K562 (cell line): ENCODE measurements at regions not wholly inside any gene's neighbourhood (a gene's known extent, or its start where the extent isn't known, plus 50 kb on each side); places are given as distances from the start of the nearest gene placed in this dataset.
A peak's percentile ranks its signal among the peaks of the same experiment; 100 is the strongest.

Experiments used
- BCLAF1 ChIP-seq, 2 experiments: fragments of 450-650 bp in 1 of 2; IDR thresholded peaks; 2 replicates each; pipeline ENCODE4 v1.6.1; 2011 to 2017; ENCODE audit warnings: low read depth in 2 of 2, antibody characterized with exemption in 1 of 2, borderline replicate concordance in 1 of 2, low read length in 1 of 2, mild to moderate bottlenecking in 1 of 2, mixed read lengths in 1 of 2; ENCODE audit not compliant: control insufficient read depth in 1 of 2
- BDP1 ChIP-seq: IDR thresholded peaks from 3 replicates; pipeline ENCODE4 v1.6.1; 2011; ENCODE audit not compliant: insufficient read length, insufficient read depth
- LEF1 ChIP-seq: fragments of 450-650 bp; IDR thresholded peaks from 2 replicates; pipeline ENCODE4 v1.6.1; 2016; ENCODE audit warnings: mild to moderate bottlenecking
- MAFK ChIP-seq: IDR thresholded peaks from 2 replicates; pipeline ENCODE4 v1.6.1; 2011; ENCODE audit warnings: low read length, improper control_type of control experiment
- MAX ChIP-seq: sonication (generic); formaldehyde crosslinking; IDR thresholded peaks from 2 replicates; pipeline ENCODE4 v1.9.0; 2022; ENCODE audit warnings: mild to moderate bottlenecking, missing genetic modification reagents
- MLLT1 ChIP-seq, 2 experiments: fragments of 450-650 bp; IDR thresholded peaks; 2 replicates each; pipeline ENCODE4 v1.6.1; 2016
- MYC ChIP-seq, 2 experiments: fragments of 250-450 bp in 1 of 2; sonication (Bioruptor Pico) in 1 of 2; IDR thresholded peaks; 2 replicates each; pipeline versions ENCODE4 v1.5.1 to v1.6.1; 2012 to 2021; ENCODE audit warnings: low read depth in 2 of 2, borderline replicate concordance in 1 of 2, improper control_type of control experiment in 1 of 2, low read length in 1 of 2, mild to moderate bottlenecking in 1 of 2, moderate library complexity in 1 of 2
- RBM39 ChIP-seq: fragments of 200-400 bp; formaldehyde crosslinking; optimal IDR thresholded peaks from 2 replicates; pipeline ENCODE3; 2018; ENCODE audit warnings: low read depth, low read length
- TAF9B ChIP-seq: fragments of 450-650 bp; IDR thresholded peaks from 2 replicates; pipeline ENCODE4 v1.6.1; 2018; ENCODE audit warnings: mild to moderate bottlenecking; ENCODE audit not compliant: partially characterized antibody
- TFE3 ChIP-seq: fragments of 450-650 bp; formaldehyde crosslinking; IDR thresholded peaks from 2 replicates; pipeline ENCODE4 v1.4.0; 2020; ENCODE audit warnings: mild to moderate bottlenecking, mixed read lengths
- XRCC4 ChIP-seq: IDR thresholded peaks from one replicate; pipeline ENCODE4 v1.6.1; 2011; ENCODE audit not compliant: insufficient read depth, insufficient read length; ENCODE audit errors: extremely low read depth
- ZBTB1 ChIP-seq: sonication (generic); formaldehyde crosslinking; IDR thresholded peaks from 2 replicates; pipeline ENCODE4 v1.8.1; 2023; ENCODE audit warnings: missing genetic modification reagents, low read depth, mild to moderate bottlenecking, borderline replicate concordance
- ZBTB12 ChIP-seq: fragments of 250-450 bp; sonication (Bioruptor Pico); IDR thresholded peaks from 2 replicates; pipeline ENCODE4 v1.4.0; 2020
- ZFX ChIP-seq: sonication (generic); formaldehyde crosslinking; IDR thresholded peaks from 2 replicates; pipeline ENCODE4 v1.8.0; 2022; ENCODE audit warnings: mild to moderate bottlenecking, missing genetic modification reagents, moderate library complexity
- ZNF239 ChIP-seq: fragments of 250-450 bp; sonication (Bioruptor Pico); IDR thresholded peaks from 2 replicates; pipeline ENCODE4 v1.4.0; 2020; ENCODE audit warnings: mild to moderate bottlenecking
- ZNF740 ChIP-seq, 3 experiments: fragments of 200-800 bp in 1 of 3; sonication (Bioruptor generic) in 1 of 3; sonication (generic) in 1 of 3; formaldehyde crosslinking in 1 of 3; IDR thresholded peaks; 2 replicates each; pipeline versions ENCODE4 v1.6.1 to v1.8.0; 2016 to 2022; ENCODE audit warnings: mild to moderate bottlenecking in 2 of 3, missing compliant biosample characterization in 2 of 3, missing genetic modification characterization in 2 of 3, missing genetic modification reagents in 1 of 3

GRCh38 chr16:85333744-85334640 lies 221.7 kb upstream of the CIBAR2 start (continued):
- TF ChIP-seq MYC (IDR thresholded peaks at IDR 0.05; ENCODE audit: low read depth, low read length) (peak; percentile 13; the same call in 1 of the 2 replicates), MYC (CRISPR knock-in tag; IDR thresholded peaks at IDR 0.05; ENCODE audit: borderline replicate concordance, low read depth) (no peak), ZNF740 (CRISPR knock-in tag; IDR thresholded peaks at IDR 0.05) (no peak), ZNF740 (tag; IDR thresholded peaks at IDR 0.05) (no peak), RBM39 (no peak), ZBTB1 (CRISPR knock-in tag) (no peak), ZNF239 (CRISPR knock-in tag) (no peak), TAF9B (no peak), MAFK (peak; percentile 44; the same call in 1 of the 2 replicates), LEF1 (no peak), MLLT1 (IDR thresholded peaks at IDR 0.05) (peak in 1 of 2 experiments; percentile 89; a peak in 2 of 4 replicates), ZBTB12 (CRISPR knock-in tag) (no peak), MAX (CRISPR knock-in tag) (peak; percentile 53; the same call in 1 of the 2 replicates), BDP1 (no peak), XRCC4 (no peak), TFE3 (CRISPR knock-in tag) (no peak), ZFX (CRISPR knock-in tag) (no peak), BCLAF1 (IDR thresholded peaks at IDR 0.05; ENCODE audit: borderline replicate concordance in 1 of 2, control insufficient read depth in 1 of 2, low read depth in 2 of 2, low read length in 1 of 2) (no peak)
